HEK293T (cell line): ENCODE measurements at regions not wholly inside any gene's neighbourhood (a gene's known extent, or its start where the extent isn't known, plus 50 kb on each side); places are given as distances from the start of the nearest gene placed in this dataset.

Experiments used
- CTCF ChIA-PET: fragments of 350-600 bp; formaldehyde crosslinking; extraction: SDS; loops from one replicate; lab custom pipeline; 2021; ENCODE audit warnings: antibody characterized with exemption, inconsistent platforms; lab: Yijun Ruan, JAX
- POLR2A ChIA-PET: fragments of 350-600 bp; formaldehyde crosslinking; extraction: SDS; loops from one replicate; lab custom pipeline; 2020; ENCODE audit warnings: antibody characterized with exemption, inconsistent platforms; lab: Yijun Ruan, JAX
- DNase-seq: peaks from one replicate; pipeline ENCODE4 v3.0.0; 2012; ENCODE audit warnings: mixed read lengths; ENCODE audit errors: extremely low spot score
- ARNT ChIP-seq: fragments of 450-650 bp; IDR thresholded peaks from 2 replicates; pipeline ENCODE4 v1.6.1; 2017; ENCODE audit warnings: mild to moderate bottlenecking
- BHLHE40 ChIP-seq: fragments of 450-650 bp; IDR thresholded peaks from 2 replicates; pipeline ENCODE4 v1.6.1; 2016; ENCODE audit warnings: mild to moderate bottlenecking, moderate library complexity, borderline replicate concordance
- CTBP1 ChIP-seq: fragments of 450-650 bp; IDR thresholded peaks from 2 replicates; pipeline ENCODE4 v1.6.1; 2016; ENCODE audit warnings: borderline replicate concordance
- ELF4 ChIP-seq: fragments of 450-650 bp; IDR thresholded peaks from 2 replicates; pipeline ENCODE4 v1.6.1; 2017; ENCODE audit warnings: antibody characterized with exemption
- FOXA1 ChIP-seq: fragments of 450-650 bp; IDR thresholded peaks from 2 replicates; pipeline ENCODE4 v1.6.1; 2016; ENCODE audit warnings: mild to moderate bottlenecking
- FOXK2 ChIP-seq: fragments of 450-650 bp; IDR thresholded peaks from 2 replicates; pipeline ENCODE4 v1.6.1; 2016; ENCODE audit warnings: mild to moderate bottlenecking
- FOXM1 ChIP-seq: fragments of 450-650 bp; IDR thresholded peaks from 2 replicates; pipeline ENCODE4 v1.6.1; 2017; ENCODE audit warnings: mild to moderate bottlenecking, borderline replicate concordance
- HDGF ChIP-seq: fragments of 450-650 bp; IDR thresholded peaks from 2 replicates; pipeline ENCODE4 v1.6.1; 2017; ENCODE audit warnings: antibody characterized with exemption, borderline replicate concordance
- L3MBTL2 ChIP-seq: fragments of 450-650 bp; conservative IDR thresholded peaks from 2 replicates; pipeline ENCODE4 v1.6.1; 2016; ENCODE audit warnings: mild to moderate bottlenecking
- LEF1 ChIP-seq: fragments of 450-650 bp; IDR thresholded peaks from 2 replicates; pipeline ENCODE4 v1.6.1; 2017; ENCODE audit warnings: mild to moderate bottlenecking, borderline replicate concordance
- NFRKB ChIP-seq: fragments of 450-650 bp; IDR thresholded peaks from 2 replicates; pipeline ENCODE4 v1.6.1; 2016; ENCODE audit warnings: mild to moderate bottlenecking, moderate library complexity
- SP1 ChIP-seq: fragments of 450-650 bp; IDR thresholded peaks from 2 replicates; pipeline ENCODE4 v1.6.1; 2017
- SUZ12 ChIP-seq: fragments of 450-650 bp; IDR thresholded peaks from 2 replicates; pipeline ENCODE4 v1.6.1; 2016; ENCODE audit warnings: mild to moderate bottlenecking
- TARDBP ChIP-seq: fragments of 450-650 bp; IDR thresholded peaks from 2 replicates; pipeline ENCODE4 v1.6.1; 2016
- ZNF384 ChIP-seq: fragments of 450-650 bp; IDR thresholded peaks from 2 replicates; pipeline ENCODE4 v1.6.1; 2016
- TF ChIP-seq, protein P1 (sequence below): fragments of 450-650 bp; IDR thresholded peaks from 2 replicates; pipeline ENCODE4 v1.6.1; 2016

DNA sequence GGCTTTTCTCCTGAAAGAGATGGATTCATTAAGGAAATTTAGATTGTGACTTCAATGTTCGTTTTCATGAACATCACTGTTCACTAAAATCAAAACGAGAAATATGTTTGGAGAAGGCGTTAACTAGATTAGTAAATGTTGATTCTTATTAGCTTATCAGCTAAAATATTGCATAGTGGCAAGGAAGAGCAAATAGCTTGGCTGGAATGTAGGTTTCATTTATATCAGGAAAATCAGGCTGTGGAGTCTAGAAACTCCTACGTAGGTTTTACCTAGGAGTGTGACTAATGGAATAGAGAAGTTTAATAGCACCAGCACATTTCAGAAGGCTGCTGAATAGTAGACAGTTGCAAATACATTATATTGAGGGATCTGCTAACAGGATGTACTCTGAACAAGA lies 344.9 kb downstream of the LIG4 start:
- DNase-seq = no peak
- POLR2A ChIA-PET = interaction anchor here (0.6 kb wide), 1 partner anchor 28 kb away, joined by 3 read pairs; no protein-coding TSS in a partner anchor
- CTCF ChIA-PET = interaction anchor here (0.6 kb wide), 1 partner anchor 285 kb away, joined by 5 read pairs; no protein-coding TSS in a partner anchor
- no peak for TF ChIP-seq L3MBTL2
- TF ChIP-seq FOXA1 = no peak
- TF ChIP-seq SUZ12 = no peak
- no peak for TF ChIP-seq SP1

DNA sequence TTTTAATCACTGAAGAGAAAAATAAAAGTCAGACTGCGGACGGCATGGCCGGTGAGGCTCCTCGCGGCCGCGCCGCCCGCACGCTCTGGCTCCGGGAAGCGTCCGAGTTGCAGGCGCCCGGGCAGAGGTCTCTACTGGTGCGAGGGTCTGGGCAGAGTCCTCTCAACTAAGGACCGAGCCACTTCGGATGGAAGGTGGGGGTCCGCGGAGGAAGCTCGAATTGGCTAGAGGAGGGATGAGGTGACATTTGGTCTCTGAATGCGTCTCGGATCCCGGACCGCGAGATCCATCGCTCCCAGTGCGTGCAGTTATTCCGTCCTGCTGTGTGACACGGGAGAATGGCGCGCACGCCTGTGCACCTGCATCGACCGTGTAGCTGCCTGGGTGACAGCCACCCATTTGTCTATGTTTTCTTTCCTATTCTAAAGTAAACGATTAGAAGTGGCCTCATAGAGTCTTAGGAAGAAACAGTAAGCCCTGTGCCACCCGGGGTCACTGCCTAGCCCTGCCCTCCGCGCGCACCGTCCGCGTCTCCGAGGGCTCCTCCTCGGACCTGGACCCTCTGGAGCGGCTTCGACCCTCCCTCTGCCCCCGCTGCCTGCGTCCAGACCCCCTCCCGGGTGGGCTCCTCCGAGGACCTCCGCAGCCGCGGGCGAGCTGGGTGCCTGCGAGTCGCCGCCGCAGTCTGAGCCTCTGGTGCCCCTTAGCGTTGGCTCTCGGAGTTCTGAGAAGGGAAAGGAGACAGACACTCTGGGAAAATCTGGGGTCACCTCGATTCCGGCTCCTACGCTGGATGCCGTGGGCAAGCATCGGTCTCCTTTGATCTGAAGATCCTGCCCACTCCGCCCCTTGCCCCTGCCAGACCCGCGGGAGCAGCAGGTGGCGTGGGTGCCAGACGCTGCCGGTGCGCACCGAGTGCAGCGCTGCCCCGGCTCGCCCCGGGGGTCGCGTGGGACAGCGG lies 347.4 kb downstream of the LIG4 start:
- POLR2A ChIA-PET = no interaction called here
- peak; percentile 15 for DNase-seq
- CTCF ChIA-PET = interaction anchor here (0.7 kb wide), 1 partner anchor 665 kb away, joined by 3 read pairs; no protein-coding TSS in a partner anchor
- TF ChIP-seq SP1 (no peak), SUZ12 (no peak), FOXM1 (no peak), FOXA1 (no peak), LEF1 (no peak), L3MBTL2 (no peak), ZNF384 (no peak), TARDBP (no peak)

DNA sequence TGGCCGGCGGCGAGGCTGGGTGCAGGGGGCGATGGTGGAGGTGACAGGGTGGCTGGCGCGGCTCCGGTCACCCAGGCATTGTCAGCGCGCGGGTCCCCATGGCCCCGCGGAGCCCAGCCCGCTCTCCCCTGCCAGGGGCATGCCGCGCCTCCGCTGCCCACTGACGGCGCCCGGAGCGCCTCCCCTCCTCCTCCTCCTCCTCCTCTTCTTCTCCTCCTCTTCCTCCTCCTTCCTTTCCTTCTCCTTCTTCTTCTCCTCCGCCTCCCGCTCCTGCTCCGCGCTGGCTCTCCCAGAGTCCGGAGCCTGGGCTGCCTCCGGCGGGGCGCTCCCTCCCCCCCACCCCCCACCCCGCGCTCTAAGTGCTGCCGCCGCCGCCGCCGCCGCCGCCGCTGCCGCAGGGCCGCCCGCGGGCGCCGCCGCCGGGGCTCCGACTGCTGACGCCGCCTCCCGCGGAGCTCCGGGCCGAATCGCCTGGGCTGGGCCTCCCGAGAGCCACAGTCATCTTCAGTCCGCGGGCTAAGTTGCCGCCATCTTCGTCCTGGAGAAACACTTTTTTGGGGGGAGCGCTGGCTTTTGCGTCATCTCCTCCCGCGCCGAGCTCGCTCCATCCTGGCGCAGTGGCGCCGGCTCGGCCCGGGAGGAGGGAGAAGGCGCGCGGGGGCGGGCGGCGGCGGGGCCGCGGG lies 348.3 kb downstream of the LIG4 start:
- TF ChIP-seq, protein P1, sequence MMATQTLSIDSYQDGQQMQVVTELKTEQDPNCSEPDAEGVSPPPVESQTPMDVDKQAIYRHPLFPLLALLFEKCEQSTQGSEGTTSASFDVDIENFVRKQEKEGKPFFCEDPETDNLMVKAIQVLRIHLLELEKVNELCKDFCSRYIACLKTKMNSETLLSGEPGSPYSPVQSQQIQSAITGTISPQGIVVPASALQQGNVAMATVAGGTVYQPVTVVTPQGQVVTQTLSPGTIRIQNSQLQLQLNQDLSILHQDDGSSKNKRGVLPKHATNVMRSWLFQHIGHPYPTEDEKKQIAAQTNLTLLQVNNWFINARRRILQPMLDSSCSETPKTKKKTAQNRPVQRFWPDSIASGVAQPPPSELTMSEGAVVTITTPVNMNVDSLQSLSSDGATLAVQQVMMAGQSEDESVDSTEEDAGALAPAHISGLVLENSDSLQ = no peak
- TF ChIP-seq SUZ12 (no peak), CTBP1 (no peak), FOXA1 (no peak), FOXM1 (no peak), BHLHE40 (no peak), NFRKB (no peak), ARNT (no peak), ZNF384 (no peak), L3MBTL2 (no peak), FOXK2 (no peak), TARDBP (no peak), HDGF (no peak), SP1 (no peak), LEF1 (no peak), ELF4 (no peak)
- peak; percentile 9 for DNase-seq
- POLR2A ChIA-PET = no interaction called here
- CTCF ChIA-PET = no interaction called here

DNA sequence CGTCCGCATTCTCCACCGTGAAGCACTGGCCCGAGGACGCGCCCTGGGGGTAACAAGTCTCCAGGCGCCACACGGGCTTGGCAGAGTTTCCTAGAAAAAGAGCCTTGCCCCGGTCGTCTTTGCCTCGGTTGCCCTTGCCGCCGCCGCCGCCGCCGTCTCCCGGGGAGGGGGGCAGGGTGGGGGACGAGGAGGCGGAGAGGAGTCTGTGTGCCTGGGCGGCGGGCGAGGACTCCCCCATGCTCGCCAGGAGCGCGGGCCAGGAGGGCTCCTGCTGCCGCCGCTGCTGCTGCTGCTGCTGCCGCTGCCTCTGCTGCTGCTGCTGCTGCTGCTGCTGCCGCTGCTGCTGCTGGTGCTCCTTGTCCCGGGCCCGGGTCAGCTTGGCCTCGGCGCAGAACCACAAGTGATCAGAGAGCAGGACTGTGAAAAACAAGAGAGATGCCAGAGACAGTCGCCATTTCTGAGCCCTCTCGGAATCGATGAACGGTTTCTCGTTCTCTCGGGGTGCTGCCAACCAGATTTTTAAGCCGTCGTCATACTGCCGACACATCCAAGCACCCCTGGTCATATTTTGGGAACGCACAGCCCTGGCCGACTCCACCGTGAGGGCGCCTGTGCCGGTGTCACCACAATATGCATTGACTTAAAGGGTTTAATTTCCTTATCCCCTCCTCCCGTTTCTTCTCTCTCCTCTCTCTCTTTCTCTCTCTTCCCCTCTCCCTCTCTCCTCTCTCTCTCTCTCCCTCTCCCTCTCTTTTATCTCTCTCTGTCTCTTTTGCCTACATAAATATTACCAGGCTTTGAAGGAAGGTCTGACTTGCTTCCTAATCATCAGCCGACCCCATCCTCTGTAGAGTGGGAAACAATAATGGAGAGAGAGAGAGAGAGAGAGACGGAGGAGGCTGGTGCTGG lies 349.1 kb downstream of the LIG4 start:
- DNase-seq = no peak
- ChIA-PET POLR2A (no interaction called here), CTCF (no interaction called here)
- TF ChIP-seq L3MBTL2 (no peak), BHLHE40 (no peak), ZNF384 (no peak), FOXM1 (no peak), ELF4 (no peak), SUZ12 (no peak), FOXK2 (no peak), HDGF (no peak), SP1 (no peak), TARDBP (no peak), LEF1 (no peak), NFRKB (no peak), FOXA1 (no peak), ARNT (no peak), CTBP1 (no peak)
- TF ChIP-seq, protein P1 = no peak

DNA sequence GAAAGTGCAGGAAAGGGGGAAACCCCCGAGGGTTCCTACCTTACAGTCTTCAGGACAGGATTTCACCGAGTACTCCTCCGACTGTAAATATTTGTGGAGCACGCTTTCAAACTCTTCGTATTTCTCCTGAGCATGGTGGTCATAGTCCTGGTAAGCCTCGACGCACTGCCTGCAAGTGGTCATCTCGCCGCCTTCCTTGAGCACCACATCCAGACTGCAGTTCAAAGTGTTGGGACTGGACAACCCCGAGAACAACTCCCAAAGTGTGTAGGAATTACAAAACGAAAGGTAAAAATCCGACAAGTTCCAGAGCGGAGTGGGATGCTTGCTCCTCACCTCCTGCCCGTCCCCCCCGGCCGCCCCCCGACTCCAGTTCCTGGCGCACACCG lies 349.7 kb downstream of the LIG4 start:
- ChIA-PET CTCF (no interaction called here), POLR2A (no interaction called here)
- DNase-seq = no peak
- TF ChIP-seq L3MBTL2 (no peak), ELF4 (no peak), TARDBP (no peak), HDGF (no peak), ARNT (no peak), FOXK2 (no peak), SP1 (no peak), BHLHE40 (no peak), FOXM1 (no peak), SUZ12 (no peak), LEF1 (no peak)
- TF ChIP-seq, protein P1 = no peak
